ENCODE measurements at regions not wholly inside any gene's neighbourhood (a gene's known extent, or its start where the extent isn't known, plus 50 kb on each side); places are given as distances from the start of the nearest gene placed in this dataset.
"Not testable (repeated sequence)": the region's sequence is repeated elsewhere in the genome, so short reads cannot be mapped to it uniquely, and the experiment has no call there.

DNA sequence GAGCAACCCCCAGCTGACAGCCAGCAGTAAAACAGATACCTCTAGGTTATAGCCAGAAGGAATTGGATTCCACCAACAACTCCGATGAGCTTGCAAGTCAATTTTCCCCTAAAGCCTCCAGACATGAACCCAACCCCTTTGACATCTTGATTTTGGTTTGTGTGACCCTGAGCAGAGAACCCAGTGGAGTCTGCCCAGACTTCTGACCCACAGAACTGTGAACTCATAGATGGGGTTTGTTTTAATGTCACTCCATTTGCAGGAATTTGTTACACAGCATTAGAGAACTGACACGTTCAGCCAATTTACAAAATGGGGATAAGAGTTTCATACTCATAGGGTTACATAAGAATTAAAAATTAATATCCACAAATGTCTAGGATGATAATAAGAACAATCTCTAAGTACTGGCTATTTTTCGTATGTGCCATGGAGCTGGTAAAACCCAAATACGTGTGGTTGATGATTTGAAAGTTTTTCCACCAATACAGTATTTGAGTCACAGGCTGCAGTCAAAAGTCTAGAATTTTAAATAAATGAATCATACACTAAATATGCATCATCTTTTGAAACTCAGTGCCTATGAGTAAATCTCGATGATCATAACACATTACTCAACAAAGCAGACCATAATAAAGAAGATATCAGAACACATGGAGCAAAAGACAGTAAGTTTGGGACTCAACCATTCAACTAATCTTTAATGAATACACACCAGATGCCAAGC lies 380.0 kb downstream of the ANAPC1 start:
- H3K9me3 Mint-ChIP-seq; H3K4me3 Mint-ChIP-seq; H3K4me1 Mint-ChIP-seq; H3K27ac Mint-ChIP-seq (ENCODE audit: unreplicated experiment); H3K27me3 Mint-ChIP-seq (ENCODE audit: low read depth); DNase-seq (ENCODE audit: low read depth, low spot score); H3K36me3 Mint-ChIP-seq (ENCODE audit: low read depth): not testable (repeated sequence)

- not testable (repeated sequence) for DNase-seq (ENCODE audit: low read depth, low spot score); H3K9me3 Mint-ChIP-seq; H3K27me3 Mint-ChIP-seq (ENCODE audit: low read depth); H3K4me1 Mint-ChIP-seq; H3K27ac Mint-ChIP-seq (ENCODE audit: unreplicated experiment); H3K4me3 Mint-ChIP-seq; H3K36me3 Mint-ChIP-seq (ENCODE audit: low read depth)
These were observed 379.4 kb downstream of the ANAPC1 start for GRCh38 chr2:111504571-111504942.

- not testable (repeated sequence) for H3K27ac Mint-ChIP-seq (ENCODE audit: unreplicated experiment); H3K36me3 Mint-ChIP-seq (ENCODE audit: low read depth); H3K27me3 Mint-ChIP-seq (ENCODE audit: low read depth); DNase-seq (ENCODE audit: low read depth, low spot score); H3K9me3 Mint-ChIP-seq; H3K4me1 Mint-ChIP-seq; H3K4me3 Mint-ChIP-seq
These were observed 378.7 kb downstream of the ANAPC1 start for GRCh38 chr2:111505267-111505666.

DNA sequence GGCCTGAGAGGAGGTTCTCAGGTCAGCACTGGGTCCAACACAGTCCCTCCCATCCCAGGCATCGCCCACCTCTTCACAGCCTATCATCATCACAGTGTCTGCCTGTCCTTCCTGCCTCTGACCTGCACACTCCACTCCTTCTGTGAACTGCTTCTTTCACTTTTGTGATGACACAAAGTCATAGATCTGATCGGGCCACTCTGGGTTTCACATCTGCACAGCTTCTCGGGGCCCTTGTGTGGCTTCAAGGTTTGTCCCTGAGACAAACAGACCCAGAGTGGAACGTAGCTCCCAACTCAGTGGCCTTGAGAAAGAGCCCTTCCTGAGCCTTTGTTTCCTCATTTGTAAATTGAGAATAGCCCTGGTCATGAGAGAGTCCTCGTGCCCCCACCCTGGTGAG lies 377.1 kb downstream of the ANAPC1 start:
- H3K27ac Mint-ChIP-seq (ENCODE audit: unreplicated experiment); H3K9me3 Mint-ChIP-seq; H3K27me3 Mint-ChIP-seq (ENCODE audit: low read depth); DNase-seq (ENCODE audit: low read depth, low spot score); H3K4me1 Mint-ChIP-seq; H3K36me3 Mint-ChIP-seq (ENCODE audit: low read depth); H3K4me3 Mint-ChIP-seq: not testable (repeated sequence)

DNA sequence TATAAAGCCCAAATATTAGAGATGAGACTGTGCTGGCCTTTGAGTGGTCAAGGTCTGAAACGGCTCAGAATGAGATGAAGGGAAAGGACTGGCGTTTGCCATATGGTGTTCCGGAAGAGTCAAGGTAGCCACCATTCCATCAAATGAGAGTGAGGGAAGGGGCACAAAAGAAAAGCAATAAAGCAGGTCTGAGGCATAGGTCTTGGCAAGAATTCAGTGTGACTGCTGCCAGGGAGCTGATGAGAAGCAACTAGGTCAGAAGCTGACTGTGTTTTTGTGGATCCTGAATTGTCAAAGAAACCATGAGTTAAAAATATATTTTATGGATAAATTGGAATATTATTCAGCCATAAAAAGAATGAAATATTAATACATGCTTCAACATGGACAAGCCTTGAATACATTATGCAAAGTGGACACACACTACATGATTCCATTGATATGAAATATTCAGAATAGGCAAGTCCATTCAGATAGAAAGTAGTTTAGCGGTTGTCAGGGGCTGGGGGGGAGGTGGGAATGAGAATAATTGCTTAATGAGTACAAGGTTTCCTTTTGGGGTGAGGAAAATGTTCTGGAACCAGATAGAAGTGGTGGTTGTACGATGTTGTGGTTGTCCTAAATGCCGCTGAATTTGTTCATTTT lies 374.6 kb downstream of the ANAPC1 start:
- not testable (repeated sequence) for H3K9me3 Mint-ChIP-seq; DNase-seq (ENCODE audit: low read depth, low spot score); H3K27ac Mint-ChIP-seq (ENCODE audit: unreplicated experiment); H3K4me1 Mint-ChIP-seq; H3K27me3 Mint-ChIP-seq (ENCODE audit: low read depth); H3K36me3 Mint-ChIP-seq (ENCODE audit: low read depth); H3K4me3 Mint-ChIP-seq

DNA sequence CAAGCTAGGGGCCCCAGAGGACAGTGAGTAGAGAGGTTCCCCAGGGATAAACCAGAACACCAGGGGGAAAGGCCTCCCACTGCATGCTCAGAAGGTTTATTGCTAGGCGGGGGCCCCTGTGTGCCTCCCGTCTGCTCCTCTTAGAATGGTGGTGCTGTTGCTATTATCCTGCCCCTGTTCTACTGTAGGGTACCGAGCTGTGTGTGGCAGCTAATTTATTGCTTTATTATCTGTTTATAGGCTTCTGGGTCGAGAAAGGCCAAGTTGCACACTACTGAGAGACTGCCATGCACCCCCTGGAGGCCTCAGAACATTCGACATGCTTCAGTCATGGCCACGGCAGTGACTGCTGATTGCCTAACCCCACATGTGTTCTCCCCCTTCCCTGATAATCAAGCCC lies 373.6 kb downstream of the ANAPC1 start:
- not testable (repeated sequence) for H3K4me1 Mint-ChIP-seq; DNase-seq (ENCODE audit: low read depth, low spot score); H3K36me3 Mint-ChIP-seq (ENCODE audit: low read depth)

GRCh38 chr2:111511062-111511461 lies 372.9 kb downstream of the ANAPC1 start:
- not testable (repeated sequence) for H3K4me3 Mint-ChIP-seq; H3K27ac Mint-ChIP-seq (ENCODE audit: unreplicated experiment); H3K9me3 Mint-ChIP-seq; H3K4me1 Mint-ChIP-seq; H3K27me3 Mint-ChIP-seq (ENCODE audit: low read depth); DNase-seq (ENCODE audit: low read depth, low spot score); H3K36me3 Mint-ChIP-seq (ENCODE audit: low read depth)

More for the DNA sequence above, 373.6 kb downstream of the ANAPC1 start:
- H3K4me3 Mint-ChIP-seq; H3K27ac Mint-ChIP-seq (ENCODE audit: unreplicated experiment); H3K9me3 Mint-ChIP-seq; H3K27me3 Mint-ChIP-seq (ENCODE audit: low read depth): not testable (repeated sequence)

DNA sequence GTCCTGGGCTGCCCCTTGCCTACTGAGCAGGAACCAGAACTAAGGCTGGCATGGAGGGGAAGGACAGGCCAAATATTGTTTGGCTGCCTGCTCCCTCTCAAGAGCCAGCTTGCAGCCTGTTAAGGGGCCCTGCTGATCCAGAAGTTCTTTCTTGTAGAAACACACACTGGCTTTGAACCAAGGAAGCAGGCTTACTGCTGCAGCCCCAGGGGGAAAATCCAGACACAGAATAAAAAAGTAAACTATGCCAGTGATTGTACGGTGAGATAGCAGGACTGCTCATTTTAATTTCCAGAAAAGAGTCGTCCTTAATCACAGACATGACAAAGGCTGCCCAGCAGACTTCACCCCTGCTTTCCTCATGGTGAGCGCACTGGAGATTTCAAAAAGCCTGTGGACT lies 371.6 kb downstream of the ANAPC1 start:
- H3K4me1 Mint-ChIP-seq; H3K9me3 Mint-ChIP-seq; H3K27ac Mint-ChIP-seq (ENCODE audit: unreplicated experiment); DNase-seq (ENCODE audit: low read depth, low spot score); H3K4me3 Mint-ChIP-seq; H3K36me3 Mint-ChIP-seq (ENCODE audit: low read depth); H3K27me3 Mint-ChIP-seq (ENCODE audit: low read depth): not testable (repeated sequence)

DNA sequence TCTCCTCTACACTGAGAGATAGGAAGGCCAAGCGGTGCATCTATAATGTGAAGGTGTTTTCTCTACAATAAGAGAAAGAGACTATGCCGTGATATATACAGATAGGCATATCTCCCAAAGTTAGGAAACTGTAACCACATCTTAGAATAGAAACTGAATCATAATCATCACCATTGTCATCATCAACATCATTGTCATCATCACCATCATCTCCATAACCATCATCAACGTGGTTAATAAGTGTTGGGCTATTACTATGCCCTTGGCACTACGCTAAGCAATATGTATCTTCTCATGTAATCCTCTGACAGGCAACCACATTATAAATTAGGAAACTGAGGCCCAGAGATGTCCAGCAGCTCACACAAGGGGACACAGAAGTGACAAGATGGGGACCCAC lies 369.9 kb downstream of the ANAPC1 start:
- H3K4me3 Mint-ChIP-seq; H3K4me1 Mint-ChIP-seq; DNase-seq (ENCODE audit: low read depth, low spot score); H3K27ac Mint-ChIP-seq (ENCODE audit: unreplicated experiment); H3K36me3 Mint-ChIP-seq (ENCODE audit: low read depth); H3K9me3 Mint-ChIP-seq; H3K27me3 Mint-ChIP-seq (ENCODE audit: low read depth): not testable (repeated sequence)

GRCh38 chr2:111517050-111517720 lies 366.8 kb downstream of the ANAPC1 start:
- not testable (repeated sequence) for H3K4me3 Mint-ChIP-seq; H3K36me3 Mint-ChIP-seq (ENCODE audit: low read depth); H3K27ac Mint-ChIP-seq (ENCODE audit: unreplicated experiment); DNase-seq (ENCODE audit: low read depth, low spot score); H3K9me3 Mint-ChIP-seq; H3K27me3 Mint-ChIP-seq (ENCODE audit: low read depth)
- peaks cover 14% of the 10 kb centered on the region for H3K4me1 Mint-ChIP-seq

- not testable (repeated sequence) for H3K27ac Mint-ChIP-seq (ENCODE audit: unreplicated experiment); H3K36me3 Mint-ChIP-seq (ENCODE audit: low read depth); H3K27me3 Mint-ChIP-seq (ENCODE audit: low read depth); DNase-seq (ENCODE audit: low read depth, low spot score); H3K9me3 Mint-ChIP-seq; H3K4me3 Mint-ChIP-seq
- peaks cover 16% of the 10 kb centered on the region for H3K4me1 Mint-ChIP-seq
These were observed 366.3 kb downstream of the ANAPC1 start for GRCh38 chr2:111517721-111518053.

Measured in neural crest cell (in vitro differentiated cells).